Mammary epithelial cell (primary cell): ENCODE measurements at regions not wholly inside any gene's neighbourhood (a gene's known extent, or its start where the extent isn't known, plus 50 kb on each side); places are given as distances from the start of the nearest gene placed in this dataset.

ENCODE experiments used
- CTCF ChIP-seq, 2 donors: IDR thresholded peaks in 1 of 2; conservative IDR thresholded peaks in 1 of 2; 2 replicates each; pipeline ENCODE4 v1.5.1; 2011 to 2012; ENCODE audit warnings: inconsistent platforms in 2 of 2, low read length in 2 of 2, mild to moderate bottlenecking in 2 of 2, control low read depth in 1 of 2, low read depth in 1 of 2; ENCODE audit not compliant: insufficient read depth in 1 of 2; ENCODE audit errors: extremely low read depth in 1 of 2
- EZH2 ChIP-seq: IDR thresholded peaks from 2 replicates; pipeline ENCODE4 v1.6.1; 2012; ENCODE audit warnings: low read length, inconsistent platforms, borderline replicate concordance

GRCh38 chr10:64316416-64316815 is 795.2 kb downstream of the REEP3 start:
- TF ChIP-seq CTCF (conservative IDR thresholded peaks at IDR 0.05 in 1 of 2, IDR thresholded peaks at IDR 0.05 in 1 of 2; ENCODE audit: extremely low read depth in 1 of 2, insufficient read depth in 1 of 2, low read depth in 1 of 2, low read length in 2 of 2) (no peak), EZH2 (no peak)
